ENCODE measurements at regions not wholly inside any gene's neighbourhood (a gene's known extent, or its start where the extent isn't known, plus 50 kb on each side); places are given as distances from the start of the nearest gene placed in this dataset.

- TF ChIP-seq CTCF (IDR thresholded peaks at IDR 0.05), result no peak
- TF ChIP-seq POLR2A (IDR thresholded peaks at IDR 0.05), result no peak
Observed at GRCh38 chr14:59037086-59037485, 151.4 kb upstream of the DAAM1 start.

Measured in adrenal gland (tissue), 5 donors.